Activated CD8-positive, alpha-beta memory T cell treated with anti-CD3 and anti-CD28 coated beads for 4 hours (primary cell): ENCODE measurements at regions not wholly inside any gene's neighbourhood (a gene's known extent, or its start where the extent isn't known, plus 50 kb on each side); places are given as distances from the start of the nearest gene placed in this dataset.

Experiments
- DNase-seq, 2 donors: peaks; one replicate each; pipeline ENCODE4 v3.0.0-alpha.2; 2020; ENCODE audit warnings: low read depth in 2 of 2

- DNase-seq: no peak
Observed at GRCh38 chr19:28239270-28239669, 973.7 kb downstream of the UQCRFS1 start.

DNA sequence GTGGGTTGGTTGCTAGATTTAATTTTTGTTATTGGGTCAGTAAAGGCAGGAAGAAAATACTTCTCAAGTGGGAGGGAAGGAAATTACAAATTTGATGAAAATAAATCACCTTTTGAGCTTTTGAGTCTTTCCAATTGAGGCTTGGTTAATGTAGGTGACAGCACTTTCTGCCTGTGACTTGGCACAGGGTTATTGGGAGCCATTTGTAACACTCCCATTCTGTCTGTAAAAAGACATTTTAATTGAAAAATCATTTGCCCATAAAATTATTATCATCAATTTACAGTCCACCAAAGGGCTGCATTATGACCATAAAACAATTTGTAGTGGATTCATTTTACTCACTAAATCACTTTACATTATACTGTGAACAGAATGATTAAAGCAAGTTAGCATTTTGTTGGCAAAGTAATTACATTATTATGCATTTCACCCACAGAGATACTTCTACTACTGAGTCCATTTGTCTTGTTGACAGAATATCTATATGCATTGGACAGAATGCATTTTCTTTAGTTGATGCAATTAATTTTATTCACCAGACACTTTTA is 974.6 kb downstream of the UQCRFS1 start:
- DNase-seq: no peak

DNA sequence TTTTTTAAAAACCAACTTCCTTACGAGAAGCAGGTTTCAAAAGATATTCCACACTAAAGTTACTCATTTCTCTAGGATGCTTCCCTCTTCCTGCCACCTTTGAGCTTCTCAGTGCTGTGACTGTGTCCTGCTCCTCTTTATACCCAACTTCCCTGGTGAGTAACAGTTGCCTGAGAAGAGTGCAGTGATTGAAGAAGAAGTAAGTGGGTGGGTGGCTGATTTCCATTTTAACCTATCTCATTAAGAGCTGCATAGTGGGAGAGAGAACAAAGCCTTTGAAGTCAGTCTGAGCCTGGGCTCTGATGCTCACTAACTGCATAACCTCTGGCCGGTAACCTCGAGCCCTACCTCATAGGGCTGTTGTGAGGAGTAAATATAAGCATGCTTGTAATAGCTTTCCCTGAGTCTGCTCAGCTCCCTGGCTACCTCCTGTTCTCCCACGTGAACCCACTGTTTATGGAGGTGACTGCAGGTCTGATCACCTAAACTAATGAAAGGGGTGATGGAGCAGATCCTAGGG is 977.3 kb downstream of the UQCRFS1 start:
- no peak for DNase-seq

DNA sequence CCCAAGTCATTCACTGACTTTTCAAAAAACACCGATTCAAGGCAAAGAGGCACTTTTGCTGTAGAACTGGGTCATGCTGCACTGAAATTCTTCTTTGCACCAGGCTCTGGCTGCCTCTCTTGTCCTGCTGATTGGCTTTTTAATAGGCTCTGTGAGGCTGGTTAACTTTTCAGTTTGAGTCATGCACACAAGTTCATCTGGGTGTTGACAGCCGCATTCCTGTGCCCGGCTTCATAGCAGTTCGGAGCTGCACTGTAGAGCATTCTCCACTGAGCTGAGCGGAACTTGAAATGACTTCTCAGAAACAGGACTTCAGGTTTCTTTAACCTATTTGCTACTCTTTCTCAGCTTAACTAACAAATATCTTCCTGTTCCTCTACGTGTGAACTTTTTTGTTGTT is 978.3 kb downstream of the UQCRFS1 start:
- DNase-seq: no peak

GRCh38 chr19:28228854-28229253 is 984.1 kb downstream of the UQCRFS1 start:
- no peak for DNase-seq

DNA sequence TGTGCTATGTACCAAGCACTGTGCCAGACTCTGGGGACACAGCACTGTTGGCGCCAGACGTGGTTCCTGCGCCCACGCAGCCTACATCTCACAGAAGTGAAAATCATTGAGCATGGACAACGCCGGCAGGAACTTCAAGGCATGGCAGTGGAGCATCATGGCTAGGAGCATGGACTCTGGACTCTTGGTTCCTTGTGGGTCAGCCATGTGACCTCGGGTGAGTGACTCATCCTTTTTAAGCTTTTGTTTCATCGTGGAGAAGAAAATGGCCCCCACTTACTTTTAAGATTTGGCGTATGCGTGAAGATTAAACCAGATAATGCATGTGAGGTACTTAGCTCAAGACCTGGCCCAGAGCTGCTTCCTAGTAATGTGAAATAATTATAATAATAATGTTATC is 988.5 kb downstream of the UQCRFS1 start:
- no peak for DNase-seq

- DNase-seq: no peak
Observed at GRCh38 chr19:28221736-28222135, 991.2 kb downstream of the UQCRFS1 start.

- DNase-seq: no peak
Observed at GRCh38 chr19:28218728-28219127, 994.2 kb downstream of the UQCRFS1 start.

DNA sequence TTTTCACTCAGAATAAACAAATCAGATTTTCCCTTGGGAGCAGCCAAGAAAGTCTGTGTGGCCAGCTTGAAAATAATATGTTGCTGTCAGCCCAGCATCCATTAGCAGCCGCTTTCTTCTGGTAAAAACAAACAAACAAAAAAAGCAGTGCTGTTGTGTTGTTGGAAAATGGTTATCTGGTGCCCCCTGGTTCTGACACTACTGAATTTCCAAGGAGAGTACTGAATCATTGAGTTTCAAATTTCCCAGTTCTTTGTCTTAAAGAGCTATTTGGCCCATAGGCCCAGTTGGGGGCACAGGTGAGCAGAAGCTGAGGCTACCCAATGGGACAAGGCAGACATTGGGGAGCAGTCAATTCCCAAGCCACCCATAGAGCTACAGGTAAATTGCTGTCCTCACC is 995.9 kb downstream of the UQCRFS1 start:
- no peak for DNase-seq

DNA sequence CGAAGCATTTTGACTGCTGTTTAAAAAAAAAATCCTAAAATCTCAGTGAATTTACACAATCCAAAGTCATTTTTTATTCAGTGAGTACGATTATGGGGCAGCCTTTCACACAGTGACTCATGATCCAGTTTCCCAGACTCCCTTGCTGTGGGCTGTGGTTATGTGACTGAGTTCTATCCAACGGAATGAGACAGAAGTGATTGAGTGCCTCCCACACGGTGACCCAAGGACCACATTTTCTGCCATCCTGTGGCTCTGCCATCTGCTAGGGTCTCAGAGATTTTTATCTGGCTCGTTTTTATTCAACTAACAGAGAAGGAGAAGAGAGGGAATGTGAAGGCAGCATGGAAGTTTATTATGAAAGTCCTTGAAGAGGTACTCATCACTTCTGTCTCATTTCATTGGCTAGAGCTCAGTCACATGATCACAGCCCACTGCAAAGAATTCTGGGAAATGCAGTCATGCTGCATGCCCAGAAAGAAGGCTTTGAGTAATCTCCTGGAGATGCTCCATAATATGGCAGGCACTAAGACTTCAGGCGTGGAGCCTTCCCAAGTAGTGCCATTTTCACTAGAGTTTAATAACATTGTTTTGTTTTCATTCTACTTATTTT is 999.4 kb downstream of the UQCRFS1 start:
- no peak for DNase-seq

DNA sequence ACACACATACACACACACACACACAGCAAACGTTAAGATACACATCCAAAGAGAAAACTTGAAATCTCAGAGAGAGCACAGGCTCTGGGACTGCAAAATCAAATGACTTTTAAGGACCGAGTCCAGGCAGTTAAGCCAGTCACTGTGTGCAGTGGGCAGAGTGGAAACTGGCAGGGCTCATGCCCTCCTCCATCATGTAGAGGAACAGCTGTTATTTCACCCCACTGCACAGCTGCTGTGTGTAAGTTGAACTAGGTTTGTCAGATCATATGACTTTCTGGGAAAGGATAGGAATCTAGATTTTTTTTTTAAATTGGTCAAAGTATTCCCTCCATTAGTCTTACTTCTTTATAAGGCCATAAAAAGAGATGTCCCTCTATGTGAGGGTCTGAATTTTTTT is 1002.1 kb downstream of the UQCRFS1 start:
- DNase-seq: no peak

DNA sequence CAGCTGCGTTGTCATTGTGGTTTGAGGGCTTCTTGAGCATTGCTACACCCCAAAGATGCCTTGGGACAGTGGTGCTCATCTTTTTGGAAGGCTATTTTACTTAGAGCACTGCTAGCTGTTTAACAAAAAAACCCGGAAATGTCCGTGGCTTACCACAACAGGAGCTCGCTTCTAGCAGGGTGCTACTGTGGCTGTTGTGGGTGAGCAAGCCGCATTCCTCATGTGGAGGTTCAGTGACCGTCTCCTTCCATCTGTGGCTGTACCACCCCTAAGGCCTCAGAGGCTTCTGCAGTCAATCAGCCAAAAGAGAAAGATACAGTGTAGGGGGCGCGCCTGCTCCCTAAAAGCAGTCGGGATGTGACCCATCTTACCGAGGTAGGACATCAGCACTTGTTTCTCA is 1004.2 kb downstream of the UQCRFS1 start:
- no peak for DNase-seq

- DNase-seq: no peak
Observed at GRCh38 chr19:28207244-28207643, 1005.7 kb downstream of the UQCRFS1 start.

DNA sequence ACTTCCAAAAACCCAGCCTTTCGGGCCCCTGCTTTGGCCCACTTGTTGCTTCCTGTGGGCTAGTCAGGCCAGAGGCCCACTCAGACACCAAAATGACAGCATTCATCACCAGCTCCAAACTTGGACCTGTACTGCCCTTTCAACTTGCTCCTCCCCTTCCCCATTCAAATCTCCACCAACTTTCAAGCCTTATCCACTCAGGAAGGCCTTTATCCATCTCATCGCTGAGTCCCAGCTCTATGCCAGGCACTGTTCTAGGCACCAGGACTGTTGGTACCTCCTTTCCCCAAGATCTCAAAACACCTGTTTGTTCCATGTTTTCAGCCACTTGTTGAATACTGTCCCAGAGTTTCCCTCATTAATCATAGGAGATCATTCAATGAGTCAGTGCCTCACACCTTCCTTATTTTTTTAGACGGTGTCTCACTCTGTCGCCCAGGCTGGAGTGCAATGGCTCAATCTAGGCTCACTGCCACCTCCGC is 1011.4 kb downstream of the UQCRFS1 start:
- DNase-seq: no peak

DNA sequence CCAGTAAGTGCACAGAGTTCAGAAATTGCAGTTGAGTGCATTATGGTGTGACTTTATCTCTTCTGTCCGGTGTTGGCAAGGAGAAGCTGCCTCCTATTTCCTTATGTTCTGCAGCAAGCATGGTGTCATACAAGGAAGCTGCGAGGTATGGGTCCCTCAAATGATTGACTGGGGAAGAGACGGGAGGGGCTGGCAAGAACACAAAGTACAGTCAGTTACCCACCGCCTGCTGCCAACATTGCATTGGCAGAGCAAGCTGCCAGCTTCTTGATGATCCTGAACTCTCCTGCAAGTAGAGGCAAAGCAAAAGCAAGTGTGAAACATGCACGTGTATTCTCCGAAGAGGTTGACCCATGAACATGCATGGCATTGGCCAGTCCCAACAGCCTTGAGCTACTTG is 1013.6 kb downstream of the UQCRFS1 start:
- no peak for DNase-seq

DNA sequence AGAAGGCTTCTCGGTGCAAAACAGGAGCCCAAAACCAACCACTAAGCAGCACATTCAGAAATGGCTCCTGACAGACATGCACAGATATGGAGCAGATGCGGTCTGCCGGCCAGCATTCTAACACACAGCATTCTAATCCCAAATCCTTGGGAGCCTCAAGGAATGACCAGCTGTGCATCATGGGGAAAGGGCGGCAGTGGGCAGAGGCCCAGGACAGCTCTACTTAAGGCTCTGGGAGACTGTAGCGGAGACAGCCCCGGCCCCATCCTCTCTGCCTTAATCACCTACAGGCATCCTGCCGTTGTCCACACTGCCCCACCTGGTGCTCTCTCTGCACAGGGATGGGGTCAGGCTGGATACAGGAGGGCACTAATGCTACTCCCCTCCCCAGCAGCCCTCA is 1016.0 kb downstream of the UQCRFS1 start:
- DNase-seq: no peak

DNA sequence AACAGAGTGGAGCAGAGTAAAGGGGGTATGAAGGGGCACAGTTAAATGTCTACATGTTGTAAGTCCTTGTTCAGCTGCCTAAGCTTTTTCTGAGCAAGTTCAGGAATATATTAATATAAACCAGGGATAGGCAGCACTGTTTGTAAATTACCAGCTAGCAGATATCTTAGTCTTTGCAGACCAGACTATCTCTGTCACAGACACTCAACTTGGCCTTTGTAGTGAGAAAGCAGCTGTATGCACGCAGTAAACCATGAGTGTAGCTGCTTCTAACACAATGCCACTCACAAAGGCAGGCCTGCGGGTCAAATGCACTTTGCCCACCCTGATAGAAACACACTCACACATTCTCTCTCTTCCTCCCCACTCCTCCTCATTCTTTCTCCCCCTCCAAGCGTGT is 1016.9 kb downstream of the UQCRFS1 start:
- DNase-seq: no peak

GRCh38 chr19:28185646-28186045 is 1027.3 kb downstream of the UQCRFS1 start:
- DNase-seq: no peak

GRCh38 chr19:28184997-28185396 is 1028.0 kb downstream of the UQCRFS1 start:
- no peak for DNase-seq

DNA sequence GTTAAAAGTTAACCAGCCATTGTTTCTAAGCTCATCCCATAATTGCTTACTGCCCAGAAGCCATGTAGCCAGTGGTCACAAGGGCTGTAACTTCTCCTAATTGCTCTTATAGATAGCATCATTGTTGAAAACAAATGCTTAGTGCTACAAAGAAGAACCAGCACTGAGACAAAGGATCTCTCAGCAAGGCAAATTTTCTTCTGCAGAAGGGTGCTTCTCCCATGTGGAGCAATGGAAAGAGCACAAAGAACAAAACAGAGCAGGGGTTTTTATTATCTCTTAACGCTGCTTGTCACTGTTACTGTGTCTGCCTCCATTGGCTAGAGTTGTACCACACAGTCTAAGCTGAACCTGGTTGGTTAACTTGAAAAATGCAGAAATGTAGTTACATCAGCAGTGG is 1036.8 kb downstream of the UQCRFS1 start:
- no peak for DNase-seq

DNA sequence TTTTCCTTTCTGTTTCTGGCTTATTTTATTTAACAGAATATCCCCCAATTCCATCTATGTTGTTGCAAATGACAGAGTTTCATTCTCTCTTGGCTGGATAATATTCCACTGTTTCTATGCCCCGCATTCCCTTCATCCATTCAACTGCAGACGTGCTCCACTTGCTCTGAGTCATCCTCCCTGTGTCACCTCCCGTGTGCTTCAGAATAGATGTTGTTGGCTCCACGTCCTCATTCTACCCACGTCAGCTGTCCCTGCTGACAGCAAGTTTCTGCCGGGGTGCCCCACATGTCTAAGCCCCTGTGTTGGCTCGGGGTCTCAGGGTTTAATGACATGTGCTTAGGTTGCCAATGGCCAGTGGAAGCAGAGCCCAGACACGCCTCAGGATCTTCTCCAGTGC is 1041.0 kb downstream of the UQCRFS1 start:
- no peak for DNase-seq

DNA sequence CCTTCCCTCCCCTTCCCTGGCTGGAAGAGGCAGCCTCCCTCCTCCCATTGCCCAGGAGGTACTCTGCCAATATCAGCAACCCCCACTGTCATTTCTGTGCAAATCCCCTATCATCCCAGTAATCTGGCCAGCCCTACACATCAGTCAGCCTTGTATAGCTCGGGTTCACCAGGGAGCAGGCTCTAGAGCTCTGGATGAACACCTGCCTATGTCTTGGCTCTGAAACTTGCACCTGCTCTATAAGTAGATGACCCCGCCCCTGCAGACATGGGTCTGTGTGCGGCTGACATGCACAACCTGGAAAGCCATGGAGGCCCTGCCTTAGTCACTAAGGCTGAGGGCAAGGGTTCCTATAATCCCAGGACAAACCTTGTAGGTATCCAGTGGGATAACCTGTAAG is 1042.9 kb downstream of the UQCRFS1 start:
- DNase-seq: no peak

DNA sequence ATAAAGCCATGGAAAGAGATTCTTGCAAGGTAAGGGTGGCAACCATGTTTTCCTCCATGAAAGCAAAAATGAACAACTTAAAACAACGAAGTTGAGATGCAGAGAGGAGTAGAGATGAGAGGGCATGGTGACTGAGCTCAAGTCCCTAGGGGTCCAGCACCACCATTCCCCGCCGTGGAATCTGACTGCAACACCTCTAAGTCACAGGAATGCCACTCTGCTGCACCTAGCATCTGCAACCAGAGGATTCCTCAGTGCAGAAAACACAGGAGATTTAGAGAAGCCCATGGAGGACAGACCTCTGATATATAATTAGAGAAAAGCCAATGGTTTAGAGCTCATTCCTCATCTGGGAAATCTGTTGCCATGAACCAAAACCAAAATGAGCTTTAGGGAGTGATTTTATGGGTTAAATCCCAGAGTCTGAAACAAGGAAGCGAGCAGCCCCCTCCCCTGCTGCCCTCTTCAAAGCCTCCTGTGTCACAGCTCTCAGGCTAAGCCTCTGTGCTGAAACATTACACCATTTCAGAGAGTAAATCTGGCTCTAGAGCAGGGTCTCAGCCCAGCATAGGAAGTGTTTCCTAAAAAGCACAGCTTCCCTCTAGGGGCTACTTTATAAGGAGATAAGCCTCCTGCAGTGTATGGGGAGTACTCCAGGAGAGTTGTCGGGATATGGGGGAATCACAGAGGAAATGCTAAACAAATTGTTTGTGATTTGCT is 1043.6 kb downstream of the UQCRFS1 start:
- no peak for DNase-seq
